Loucy (cell line): ENCODE measurements at regions not wholly inside any gene's neighbourhood (a gene's known extent, or its start where the extent isn't known, plus 50 kb on each side); places are given as distances from the start of the nearest gene placed in this dataset.

Source experiments
- H2AFZ ChIP-seq: fragments of 200-600 bp; sonication (generic); 2 replicates; pipeline ENCODE4 v1.6.0; 2016; ENCODE audit warnings: antibody characterized with exemption, mild to moderate bottlenecking, low read length, moderate library complexity
- H3F3A ChIP-seq: fragments of 200-600 bp; 2 replicates; pipeline ENCODE4 v1.6.0; 2016; ENCODE audit warnings: antibody characterized with exemption, low read depth, mild to moderate bottlenecking
- H3K27me3 ChIP-seq: fragments of 200-600 bp; sonication (generic); 2 replicates; pipeline ENCODE4 v1.6.1; 2014; ENCODE audit warnings: low read length, mild to moderate bottlenecking; ENCODE audit not compliant: insufficient read depth, poor library complexity, severe bottlenecking
- H3K36me3 ChIP-seq: fragments of 200-600 bp; sonication (generic); 2 replicates; pipeline ENCODE4 v1.6.1; 2016; ENCODE audit warnings: low read length; ENCODE audit not compliant: insufficient read depth
- H3K4me1 ChIP-seq: fragments of 200-600 bp; sonication (generic); 2 replicates; pipeline ENCODE4 v1.5.1; 2014; ENCODE audit warnings: low read length, mild to moderate bottlenecking; ENCODE audit not compliant: insufficient read depth, poor library complexity, severe bottlenecking
- H3K4me2 ChIP-seq: fragments of 200-600 bp; sonication (generic); 2 replicates; pipeline ENCODE4 v1.6.0; 2014; ENCODE audit warnings: antibody characterized with exemption, low read length, low read depth, mild to moderate bottlenecking; ENCODE audit not compliant: poor library complexity, severe bottlenecking
- H3K4me3 ChIP-seq: fragments of 200-600 bp; sonication (generic); 2 replicates; pipeline ENCODE4 v1.5.1; 2014; ENCODE audit warnings: low read length, mild to moderate bottlenecking, mixed read lengths; ENCODE audit not compliant: poor library complexity, severe bottlenecking
- H3K79me2 ChIP-seq: fragments of 200-600 bp; sonication (generic); 2 replicates; pipeline ENCODE4 v1.6.1; 2014; ENCODE audit warnings: low read length; ENCODE audit not compliant: insufficient read depth
- H3K9ac ChIP-seq: fragments of 200-600 bp; sonication (generic); 2 replicates; pipeline ENCODE4 v1.6.0; 2014; ENCODE audit warnings: mild to moderate bottlenecking, low read depth, low read length, moderate library complexity; ENCODE audit not compliant: poor library complexity, severe bottlenecking
- H3K9me2 ChIP-seq: fragments of 200-600 bp; sonication (generic); replicated peaks from 2 replicates; pipeline ENCODE4 v1.6.1; 2016; ENCODE audit warnings: low read depth, low read length, mixed read lengths
- H3K9me3 ChIP-seq: fragments of 200-600 bp; sonication (generic); 2 replicates; pipeline ENCODE4 v1.6.1; 2014; ENCODE audit warnings: mild to moderate bottlenecking, antibody characterized with exemption, low read length, low read depth; ENCODE audit not compliant: insufficient read depth
- H4K20me1 ChIP-seq: fragments of 200-600 bp; sonication (generic); 2 replicates; pipeline ENCODE4 v1.6.0; 2014; ENCODE audit warnings: antibody characterized with exemption, low read length, mild to moderate bottlenecking; ENCODE audit not compliant: insufficient read depth, poor library complexity, severe bottlenecking
- EZH2phosphoT487 ChIP-seq: fragments of 200-600 bp; IDR thresholded peaks from 2 replicates; pipeline ENCODE4 v1.6.1; 2018; ENCODE audit warnings: antibody characterized with exemption, mild to moderate bottlenecking, moderate library complexity, borderline replicate concordance
- TF ChIP-seq, protein P1 (sequence below): fragments of 200-600 bp; sonication (generic); conservative IDR thresholded peaks from 2 replicates; pipeline ENCODE4 v1.5.1; 2014; ENCODE audit warnings: mild to moderate bottlenecking, antibody characterized with exemption, low read length

DNA sequence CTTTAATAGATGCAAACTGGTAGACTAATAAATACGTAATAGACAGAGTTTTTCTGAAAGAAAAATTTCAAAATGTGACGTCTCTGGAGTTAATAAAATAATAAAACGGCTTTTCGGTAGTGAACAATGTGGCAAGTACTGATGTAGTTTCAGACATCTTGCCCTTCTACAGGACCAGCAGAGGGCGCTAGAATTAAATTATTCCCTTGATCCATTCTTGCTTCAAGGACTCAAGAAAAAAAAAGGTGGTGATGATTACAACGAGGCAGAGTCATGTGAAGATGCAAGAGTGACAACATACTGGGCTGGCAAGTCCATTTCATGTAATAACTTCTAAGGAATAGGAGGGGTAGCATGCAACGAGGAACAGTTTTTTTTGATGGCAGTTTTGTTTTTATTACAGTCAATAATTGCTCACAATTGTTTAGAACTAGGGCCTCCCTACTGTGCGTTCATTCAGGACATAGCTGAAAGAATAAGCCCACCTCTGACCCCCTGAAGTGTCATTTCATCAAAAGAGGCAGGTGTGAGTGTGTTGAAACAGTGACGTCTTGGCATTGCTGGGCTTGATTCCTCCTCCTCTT lies 101.0 kb upstream of the GZMB start:
- H3K4me1 ChIP-seq = no peaks in the 10 kb centered on the region
- H3K9ac ChIP-seq = no peak overlapping the region
- no peaks in the 10 kb centered on the region for H4K20me1 ChIP-seq
- H2AFZ ChIP-seq = no peak overlapping the region
- H3K9me3 ChIP-seq = no peaks in the 10 kb centered on the region
- no peaks in the 10 kb centered on the region for H3K79me2 ChIP-seq
- no peaks in the 10 kb centered on the region for H3K9me2 ChIP-seq
- TF ChIP-seq EZH2phosphoT487 = no peak
- TF ChIP-seq, protein P1, sequence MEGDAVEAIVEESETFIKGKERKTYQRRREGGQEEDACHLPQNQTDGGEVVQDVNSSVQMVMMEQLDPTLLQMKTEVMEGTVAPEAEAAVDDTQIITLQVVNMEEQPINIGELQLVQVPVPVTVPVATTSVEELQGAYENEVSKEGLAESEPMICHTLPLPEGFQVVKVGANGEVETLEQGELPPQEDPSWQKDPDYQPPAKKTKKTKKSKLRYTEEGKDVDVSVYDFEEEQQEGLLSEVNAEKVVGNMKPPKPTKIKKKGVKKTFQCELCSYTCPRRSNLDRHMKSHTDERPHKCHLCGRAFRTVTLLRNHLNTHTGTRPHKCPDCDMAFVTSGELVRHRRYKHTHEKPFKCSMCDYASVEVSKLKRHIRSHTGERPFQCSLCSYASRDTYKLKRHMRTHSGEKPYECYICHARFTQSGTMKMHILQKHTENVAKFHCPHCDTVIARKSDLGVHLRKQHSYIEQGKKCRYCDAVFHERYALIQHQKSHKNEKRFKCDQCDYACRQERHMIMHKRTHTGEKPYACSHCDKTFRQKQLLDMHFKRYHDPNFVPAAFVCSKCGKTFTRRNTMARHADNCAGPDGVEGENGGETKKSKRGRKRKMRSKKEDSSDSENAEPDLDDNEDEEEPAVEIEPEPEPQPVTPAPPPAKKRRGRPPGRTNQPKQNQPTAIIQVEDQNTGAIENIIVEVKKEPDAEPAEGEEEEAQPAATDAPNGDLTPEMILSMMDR = peak; percentile 91
- H3K36me3 ChIP-seq = no peaks in the 10 kb centered on the region
- no peak overlapping the region for H3K4me2 ChIP-seq
- H3F3A ChIP-seq = no peaks in the 10 kb centered on the region
- H3K4me3 ChIP-seq = no peak overlapping the region
- H3K27me3 ChIP-seq = no peaks in the 10 kb centered on the region

DNA sequence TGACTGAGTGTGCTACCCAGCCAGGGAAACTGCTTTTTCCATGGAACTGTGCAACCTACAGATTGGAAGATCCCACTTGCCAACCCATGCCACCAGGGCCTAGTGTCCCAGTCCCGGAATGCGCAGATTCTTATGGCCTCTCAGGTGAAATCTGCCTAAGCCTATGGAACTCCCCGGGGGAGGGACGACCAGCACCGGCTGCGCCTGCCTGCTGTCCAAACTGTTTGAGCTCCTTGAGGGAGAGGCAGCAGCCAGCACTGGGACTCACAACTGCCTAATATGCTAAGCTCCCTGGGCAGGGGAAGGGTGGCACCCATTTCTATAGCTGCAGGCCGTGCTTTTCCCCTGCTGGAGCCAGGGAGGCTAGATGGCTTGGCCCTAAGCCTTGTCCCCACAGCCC lies 92.5 kb upstream of the GZMB start:
- TF ChIP-seq, protein P1 = no peak
- TF ChIP-seq EZH2phosphoT487 = no peak
- no peak overlapping the region for H3K9ac ChIP-seq
- no peak overlapping the region for H3K4me3 ChIP-seq
- no peak overlapping the region for H3K4me2 ChIP-seq
- no peaks in the 10 kb centered on the region for H3K9me2 ChIP-seq
- H3K36me3 ChIP-seq = no peaks in the 10 kb centered on the region
- no peaks in the 10 kb centered on the region for H3K79me2 ChIP-seq
- no peak overlapping the region for H2AFZ ChIP-seq
- no peaks in the 10 kb centered on the region for H3K27me3 ChIP-seq
- 0 out of 2 replicates have a peak, but pooled peaks cover 3% of the 10 kb centered on the region for H3K9me3 ChIP-seq
- no peaks in the 10 kb centered on the region for H3F3A ChIP-seq
- H4K20me1 ChIP-seq = no peaks in the 10 kb centered on the region
- no peaks in the 10 kb centered on the region for H3K4me1 ChIP-seq

DNA sequence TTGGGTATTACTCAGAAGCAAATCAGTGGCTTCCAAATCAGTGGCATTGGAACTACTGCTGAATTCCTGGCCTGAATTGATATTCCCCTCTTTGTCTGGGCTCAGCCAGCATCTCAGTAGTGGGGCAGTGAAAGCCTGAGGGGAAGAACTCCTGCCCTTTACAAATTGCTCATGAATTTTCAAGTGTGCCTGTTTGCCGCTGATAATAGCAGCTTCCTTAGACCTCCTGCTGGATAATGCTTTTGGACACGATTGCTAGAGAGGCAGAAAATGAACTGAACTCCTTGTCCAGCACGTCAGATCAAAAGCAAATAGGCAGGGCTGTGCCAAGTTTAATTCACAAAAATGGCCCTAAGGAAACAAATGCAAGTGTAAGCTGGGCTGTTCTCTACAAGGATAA lies 91.3 kb upstream of the GZMB start:
- Histone ChIP-seq H3K9me3 (0 out of 2 replicates have a peak, but pooled peaks cover 3% of the 10 kb centered on the region), H3K4me3 (no peak overlapping the region), H3K9me2 (no peaks in the 10 kb centered on the region), H2AFZ (no peak overlapping the region), H3K79me2 (no peaks in the 10 kb centered on the region), H3K4me1 (no peaks in the 10 kb centered on the region), H3K4me2 (no peak overlapping the region), H3K27me3 (no peaks in the 10 kb centered on the region), H4K20me1 (no peaks in the 10 kb centered on the region), H3F3A (no peaks in the 10 kb centered on the region), H3K9ac (no peak overlapping the region), H3K36me3 (no peaks in the 10 kb centered on the region)
- TF ChIP-seq, protein P1 = no peak
- no peak for TF ChIP-seq EZH2phosphoT487
